PFSK-1 (cell line): ENCODE measurements at regions not wholly inside any gene's neighbourhood (a gene's known extent, or its start where the extent isn't known, plus 50 kb on each side); places are given as distances from the start of the nearest gene placed in this dataset.

Experiments used
- FOXP2 ChIP-seq: optimal IDR thresholded peaks from 2 replicates; pipeline ENCODE3; 2011; ENCODE audit warnings: borderline replicate concordance, control low read depth, inconsistent platforms; ENCODE audit not compliant: insufficient read depth; ENCODE audit errors: extremely low read length, extremely low read depth
- POLR2AphosphoS5 ChIP-seq: IDR thresholded peaks from 2 replicates; pipeline ENCODE4 v1.6.1; 2012; ENCODE audit warnings: low read depth, mild to moderate bottlenecking, control low read depth, low read length, moderate library complexity
- REST ChIP-seq, 2 experiments: IDR thresholded peaks; 2 replicates each; pipeline versions ENCODE4 v1.6.1 to v1.8.0; 2011 to 2012; ENCODE audit warnings: low read depth in 2 of 2, low read length in 2 of 2, control low read depth in 1 of 2, inconsistent platforms in 1 of 2, mild to moderate bottlenecking in 1 of 2, moderate library complexity in 1 of 2; ENCODE audit not compliant: insufficient read depth in 1 of 2
- SIN3A ChIP-seq: IDR thresholded peaks from 2 replicates; pipeline ENCODE4 v1.6.1; 2012; ENCODE audit warnings: mild to moderate bottlenecking, low read length, moderate library complexity, borderline replicate concordance; ENCODE audit not compliant: insufficient read depth
- TAF1 ChIP-seq: IDR thresholded peaks from 2 replicates; pipeline ENCODE4 v1.6.1; 2012; ENCODE audit warnings: low read length, control low read depth, borderline replicate concordance; ENCODE audit not compliant: insufficient read depth

- no peak for TF ChIP-seq SIN3A
- no peak for TF ChIP-seq FOXP2
- TF ChIP-seq POLR2AphosphoS5, result no peak
- no peak for TF ChIP-seq TAF1
- TF ChIP-seq REST (IDR thresholded peaks at IDR 0.05; ENCODE audit: insufficient read depth in 1 of 2, low read depth in 2 of 2, low read length in 2 of 2), result no peak
These were observed 128.9 kb upstream of the ERCC4 start for GRCh38 chr16:13791095-13791494.

- no peak for TF ChIP-seq REST (IDR thresholded peaks at IDR 0.05; ENCODE audit: insufficient read depth in 1 of 2, low read depth in 2 of 2, low read length in 2 of 2)
- no peak for TF ChIP-seq SIN3A
- TF ChIP-seq POLR2AphosphoS5, result no peak
- no peak for TF ChIP-seq TAF1
- no peak for TF ChIP-seq FOXP2
These were observed 126.0 kb upstream of the ERCC4 start for GRCh38 chr16:13793841-13794409.

GRCh38 chr16:13795131-13795530 lies 124.8 kb upstream of the ERCC4 start:
- no peak for TF ChIP-seq SIN3A
- no peak for TF ChIP-seq POLR2AphosphoS5
- no peak for TF ChIP-seq REST (IDR thresholded peaks at IDR 0.05; ENCODE audit: insufficient read depth in 1 of 2, low read depth in 2 of 2, low read length in 2 of 2)
- TF ChIP-seq TAF1, result no peak
- TF ChIP-seq FOXP2, result no peak

GRCh38 chr16:13797718-13798117 lies 122.2 kb upstream of the ERCC4 start:
- no peak for TF ChIP-seq TAF1
- no peak for TF ChIP-seq POLR2AphosphoS5
- TF ChIP-seq REST (IDR thresholded peaks at IDR 0.05; ENCODE audit: insufficient read depth in 1 of 2, low read depth in 2 of 2, low read length in 2 of 2), result no peak
- no peak for TF ChIP-seq FOXP2
- no peak for TF ChIP-seq SIN3A
